HEK293 (cell line): ENCODE measurements at regions not wholly inside any gene's neighbourhood (a gene's known extent, or its start where the extent isn't known, plus 50 kb on each side); places are given as distances from the start of the nearest gene placed in this dataset.

Source experiments
- MZF1 ChIP-seq: fragments of 450-650 bp; formaldehyde crosslinking; IDR thresholded peaks from 2 replicates; pipeline ENCODE4 v1.5.1; 2017; ENCODE audit warnings: missing biosample characterization, missing genetic modification characterization, borderline replicate concordance
- ZFP37 ChIP-seq: fragments of 450-650 bp; formaldehyde crosslinking; IDR thresholded peaks from 2 replicates; pipeline ENCODE4 v1.5.1; 2016; ENCODE audit warnings: missing biosample characterization, missing genetic modification characterization
- ZNF114 ChIP-seq: fragments of 450-650 bp; formaldehyde crosslinking; IDR thresholded peaks from 2 replicates; pipeline ENCODE4 v1.5.0; 2017; ENCODE audit warnings: missing biosample characterization, missing genetic modification characterization
- ZNF184 ChIP-seq: fragments of 450-650 bp; IDR thresholded peaks from 2 replicates; pipeline ENCODE4 v1.5.1; 2018; ENCODE audit warnings: missing biosample characterization, mild to moderate bottlenecking, missing genetic modification characterization
- ZNF2 ChIP-seq: fragments of 450-650 bp; formaldehyde crosslinking; IDR thresholded peaks from 2 replicates; pipeline ENCODE4 v1.5.1; 2016; ENCODE audit warnings: missing biosample characterization, missing genetic modification characterization
- ZNF416 ChIP-seq: fragments of 450-650 bp; formaldehyde crosslinking; IDR thresholded peaks from 2 replicates; pipeline ENCODE4 v1.5.1; 2016; ENCODE audit warnings: missing biosample characterization, missing genetic modification characterization
- ZNF530 ChIP-seq: fragments of 450-650 bp; formaldehyde crosslinking; IDR thresholded peaks from 2 replicates; pipeline ENCODE4 v1.5.1; 2016; ENCODE audit warnings: low read depth, missing biosample characterization, missing genetic modification characterization
- ZNF664 ChIP-seq: fragments of 450-650 bp; formaldehyde crosslinking; IDR thresholded peaks from 2 replicates; pipeline ENCODE4 v1.5.1; 2016; ENCODE audit warnings: missing biosample characterization, missing genetic modification characterization
- ZNF677 ChIP-seq: fragments of 450-650 bp; IDR thresholded peaks from 2 replicates; pipeline ENCODE4 v1.5.0; 2018; ENCODE audit warnings: missing biosample characterization, mild to moderate bottlenecking, missing genetic modification characterization, moderate library complexity
- TF ChIP-seq, protein P1 (sequence below): fragments of 450-650 bp; formaldehyde crosslinking; IDR thresholded peaks from 2 replicates; pipeline ENCODE4 v1.5.1; 2016; ENCODE audit warnings: missing biosample characterization, missing genetic modification characterization, borderline replicate concordance
- TF ChIP-seq, protein P2 (sequence below): fragments of 450-650 bp; formaldehyde crosslinking; IDR thresholded peaks from 2 replicates; pipeline ENCODE4 v1.5.1; 2016; ENCODE audit warnings: missing biosample characterization, missing genetic modification characterization
- TF ChIP-seq, protein P3 (sequence below): fragments of 450-650 bp; formaldehyde crosslinking; conservative IDR thresholded peaks from 2 replicates; pipeline ENCODE4 v1.5.1; 2016; ENCODE audit warnings: low read depth, missing biosample characterization, missing genetic modification characterization
- TF ChIP-seq, protein P4 (sequence below): fragments of 450-650 bp; formaldehyde crosslinking; IDR thresholded peaks from 2 replicates; pipeline ENCODE4 v1.5.1; 2016; ENCODE audit warnings: missing biosample characterization, missing genetic modification characterization
- TF ChIP-seq, protein P5 (sequence below): fragments of 450-650 bp; formaldehyde crosslinking; IDR thresholded peaks from 2 replicates; pipeline ENCODE4 v1.5.0; 2017; ENCODE audit warnings: missing biosample characterization, missing genetic modification characterization, borderline replicate concordance
- TF ChIP-seq, protein P6 (sequence below): fragments of 450-650 bp; formaldehyde crosslinking; IDR thresholded peaks from 2 replicates; pipeline ENCODE4 v1.5.1; 2016; ENCODE audit warnings: missing biosample characterization, missing genetic modification characterization

DNA sequence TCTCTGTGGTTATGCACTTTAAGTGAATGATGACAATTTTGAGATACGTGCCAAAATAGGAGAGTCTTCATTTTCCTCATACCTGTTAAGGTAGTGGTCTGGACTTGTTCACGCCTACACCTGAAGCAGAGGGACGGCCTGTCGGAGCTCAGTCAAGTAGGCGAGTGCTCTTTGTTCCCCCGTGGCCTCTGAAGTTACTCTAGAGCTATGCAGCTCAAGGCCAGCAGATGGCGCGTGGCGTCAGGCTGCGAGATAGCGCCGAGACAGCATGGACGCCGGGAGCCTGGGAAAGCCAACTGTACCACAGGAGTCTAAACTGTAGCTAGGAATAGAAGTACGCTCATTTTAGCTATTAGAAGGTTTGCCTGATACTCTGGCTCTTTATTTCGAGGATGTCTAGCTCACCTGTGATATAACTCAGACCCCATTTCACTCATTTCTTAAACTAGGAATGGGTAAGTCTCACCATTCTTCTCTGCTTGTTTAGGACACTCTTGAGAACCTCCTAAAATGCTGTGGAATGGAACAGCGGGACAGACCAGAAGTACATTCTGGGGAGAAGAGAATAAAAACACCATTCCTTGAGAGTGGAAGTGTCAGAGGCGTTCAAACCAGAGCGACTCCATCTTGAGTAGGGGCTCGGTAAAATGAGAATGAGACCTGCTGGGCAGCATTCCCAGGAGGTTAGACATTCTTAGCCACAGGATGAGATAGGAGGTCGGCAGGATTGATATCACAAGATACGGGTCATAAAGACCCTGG is 267.4 kb upstream of the HMGA2 start (continued):
- TF ChIP-seq, protein P1, sequence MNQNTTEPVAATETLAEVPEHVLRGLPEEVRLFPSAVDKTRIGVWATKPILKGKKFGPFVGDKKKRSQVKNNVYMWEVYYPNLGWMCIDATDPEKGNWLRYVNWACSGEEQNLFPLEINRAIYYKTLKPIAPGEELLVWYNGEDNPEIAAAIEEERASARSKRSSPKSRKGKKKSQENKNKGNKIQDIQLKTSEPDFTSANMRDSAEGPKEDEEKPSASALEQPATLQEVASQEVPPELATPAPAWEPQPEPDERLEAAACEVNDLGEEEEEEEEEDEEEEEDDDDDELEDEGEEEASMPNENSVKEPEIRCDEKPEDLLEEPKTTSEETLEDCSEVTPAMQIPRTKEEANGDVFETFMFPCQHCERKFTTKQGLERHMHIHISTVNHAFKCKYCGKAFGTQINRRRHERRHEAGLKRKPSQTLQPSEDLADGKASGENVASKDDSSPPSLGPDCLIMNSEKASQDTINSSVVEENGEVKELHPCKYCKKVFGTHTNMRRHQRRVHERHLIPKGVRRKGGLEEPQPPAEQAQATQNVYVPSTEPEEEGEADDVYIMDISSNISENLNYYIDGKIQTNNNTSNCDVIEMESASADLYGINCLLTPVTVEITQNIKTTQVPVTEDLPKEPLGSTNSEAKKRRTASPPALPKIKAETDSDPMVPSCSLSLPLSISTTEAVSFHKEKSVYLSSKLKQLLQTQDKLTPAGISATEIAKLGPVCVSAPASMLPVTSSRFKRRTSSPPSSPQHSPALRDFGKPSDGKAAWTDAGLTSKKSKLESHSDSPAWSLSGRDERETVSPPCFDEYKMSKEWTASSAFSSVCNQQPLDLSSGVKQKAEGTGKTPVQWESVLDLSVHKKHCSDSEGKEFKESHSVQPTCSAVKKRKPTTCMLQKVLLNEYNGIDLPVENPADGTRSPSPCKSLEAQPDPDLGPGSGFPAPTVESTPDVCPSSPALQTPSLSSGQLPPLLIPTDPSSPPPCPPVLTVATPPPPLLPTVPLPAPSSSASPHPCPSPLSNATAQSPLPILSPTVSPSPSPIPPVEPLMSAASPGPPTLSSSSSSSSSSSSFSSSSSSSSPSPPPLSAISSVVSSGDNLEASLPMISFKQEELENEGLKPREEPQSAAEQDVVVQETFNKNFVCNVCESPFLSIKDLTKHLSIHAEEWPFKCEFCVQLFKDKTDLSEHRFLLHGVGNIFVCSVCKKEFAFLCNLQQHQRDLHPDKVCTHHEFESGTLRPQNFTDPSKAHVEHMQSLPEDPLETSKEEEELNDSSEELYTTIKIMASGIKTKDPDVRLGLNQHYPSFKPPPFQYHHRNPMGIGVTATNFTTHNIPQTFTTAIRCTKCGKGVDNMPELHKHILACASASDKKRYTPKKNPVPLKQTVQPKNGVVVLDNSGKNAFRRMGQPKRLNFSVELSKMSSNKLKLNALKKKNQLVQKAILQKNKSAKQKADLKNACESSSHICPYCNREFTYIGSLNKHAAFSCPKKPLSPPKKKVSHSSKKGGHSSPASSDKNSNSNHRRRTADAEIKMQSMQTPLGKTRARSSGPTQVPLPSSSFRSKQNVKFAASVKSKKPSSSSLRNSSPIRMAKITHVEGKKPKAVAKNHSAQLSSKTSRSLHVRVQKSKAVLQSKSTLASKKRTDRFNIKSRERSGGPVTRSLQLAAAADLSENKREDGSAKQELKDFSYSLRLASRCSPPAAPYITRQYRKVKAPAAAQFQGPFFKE (tag by site-specific recombination): no peak
- TF ChIP-seq ZNF664 (tag by site-specific recombination) (no peak), ZFP37 (0 out of 2 replicates have a peak, but pooled peaks have one; percentile 43), ZNF530 (tag by site-specific recombination) (no peak), MZF1 (tag by site-specific recombination) (no peak), ZNF677 (tag by site-specific recombination) (no peak), ZNF416 (tag by site-specific recombination) (no peak), ZNF114 (tag by site-specific recombination) (no peak), ZNF2 (tag by site-specific recombination) (peak; percentile 88; the same call in 1 of the 2 replicates), ZNF184 (tag by site-specific recombination) (no peak)
- TF ChIP-seq, protein P2, sequence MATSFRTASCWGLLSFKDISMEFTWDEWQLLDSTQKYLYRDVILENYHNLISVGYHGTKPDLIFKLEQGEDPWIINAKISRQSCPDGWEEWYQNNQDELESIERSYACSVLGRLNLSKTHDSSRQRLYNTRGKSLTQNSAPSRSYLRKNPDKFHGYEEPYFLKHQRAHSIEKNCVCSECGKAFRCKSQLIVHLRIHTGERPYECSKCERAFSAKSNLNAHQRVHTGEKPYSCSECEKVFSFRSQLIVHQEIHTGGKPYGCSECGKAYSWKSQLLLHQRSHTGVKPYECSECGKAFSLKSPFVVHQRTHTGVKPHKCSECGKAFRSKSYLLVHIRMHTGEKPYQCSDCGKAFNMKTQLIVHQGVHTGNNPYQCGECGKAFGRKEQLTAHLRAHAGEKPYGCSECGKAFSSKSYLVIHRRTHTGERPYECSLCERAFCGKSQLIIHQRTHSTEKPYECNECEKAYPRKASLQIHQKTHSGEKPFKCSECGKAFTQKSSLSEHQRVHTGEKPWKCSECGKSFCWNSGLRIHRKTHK (tag by site-specific recombination): no peak
- TF ChIP-seq, protein P3, sequence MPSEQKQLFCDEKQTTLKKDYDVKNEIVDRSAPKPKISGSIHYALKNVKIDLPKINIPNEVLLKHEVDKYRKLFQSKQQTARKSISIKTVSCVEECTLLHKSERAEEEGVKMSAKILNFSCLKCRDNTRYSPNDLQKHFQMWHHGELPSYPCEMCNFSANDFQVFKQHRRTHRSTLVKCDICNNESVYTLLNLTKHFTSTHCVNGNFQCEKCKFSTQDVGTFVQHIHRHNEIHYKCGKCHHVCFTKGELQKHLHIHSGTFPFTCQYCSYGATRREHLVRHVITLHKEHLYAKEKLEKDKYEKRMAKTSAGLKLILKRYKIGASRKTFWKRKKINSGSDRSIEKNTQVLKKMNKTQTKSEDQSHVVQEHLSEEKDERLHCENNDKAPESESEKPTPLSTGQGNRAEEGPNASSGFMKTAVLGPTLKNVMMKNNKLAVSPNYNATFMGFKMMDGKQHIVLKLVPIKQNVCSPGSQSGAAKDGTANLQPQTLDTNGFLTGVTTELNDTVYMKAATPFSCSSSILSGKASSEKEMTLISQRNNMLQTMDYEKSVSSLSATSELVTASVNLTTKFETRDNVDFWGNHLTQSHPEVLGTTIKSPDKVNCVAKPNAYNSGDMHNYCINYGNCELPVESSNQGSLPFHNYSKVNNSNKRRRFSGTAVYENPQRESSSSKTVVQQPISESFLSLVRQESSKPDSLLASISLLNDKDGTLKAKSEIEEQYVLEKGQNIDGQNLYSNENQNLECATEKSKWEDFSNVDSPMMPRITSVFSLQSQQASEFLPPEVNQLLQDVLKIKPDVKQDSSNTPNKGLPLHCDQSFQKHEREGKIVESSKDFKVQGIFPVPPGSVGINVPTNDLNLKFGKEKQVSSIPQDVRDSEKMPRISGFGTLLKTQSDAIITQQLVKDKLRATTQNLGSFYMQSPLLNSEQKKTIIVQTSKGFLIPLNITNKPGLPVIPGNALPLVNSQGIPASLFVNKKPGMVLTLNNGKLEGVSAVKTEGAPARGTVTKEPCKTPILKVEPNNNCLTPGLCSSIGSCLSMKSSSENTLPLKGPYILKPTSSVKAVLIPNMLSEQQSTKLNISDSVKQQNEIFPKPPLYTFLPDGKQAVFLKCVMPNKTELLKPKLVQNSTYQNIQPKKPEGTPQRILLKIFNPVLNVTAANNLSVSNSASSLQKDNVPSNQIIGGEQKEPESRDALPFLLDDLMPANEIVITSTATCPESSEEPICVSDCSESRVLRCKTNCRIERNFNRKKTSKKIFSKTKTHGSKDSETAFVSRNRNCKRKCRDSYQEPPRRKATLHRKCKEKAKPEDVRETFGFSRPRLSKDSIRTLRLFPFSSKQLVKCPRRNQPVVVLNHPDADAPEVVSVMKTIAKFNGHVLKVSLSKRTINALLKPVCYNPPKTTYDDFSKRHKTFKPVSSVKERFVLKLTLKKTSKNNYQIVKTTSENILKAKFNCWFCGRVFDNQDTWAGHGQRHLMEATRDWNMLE (tag by site-specific recombination): 0 out of 2 replicates have a peak, but pooled peaks have one; percentile 22
- TF ChIP-seq, protein P4, sequence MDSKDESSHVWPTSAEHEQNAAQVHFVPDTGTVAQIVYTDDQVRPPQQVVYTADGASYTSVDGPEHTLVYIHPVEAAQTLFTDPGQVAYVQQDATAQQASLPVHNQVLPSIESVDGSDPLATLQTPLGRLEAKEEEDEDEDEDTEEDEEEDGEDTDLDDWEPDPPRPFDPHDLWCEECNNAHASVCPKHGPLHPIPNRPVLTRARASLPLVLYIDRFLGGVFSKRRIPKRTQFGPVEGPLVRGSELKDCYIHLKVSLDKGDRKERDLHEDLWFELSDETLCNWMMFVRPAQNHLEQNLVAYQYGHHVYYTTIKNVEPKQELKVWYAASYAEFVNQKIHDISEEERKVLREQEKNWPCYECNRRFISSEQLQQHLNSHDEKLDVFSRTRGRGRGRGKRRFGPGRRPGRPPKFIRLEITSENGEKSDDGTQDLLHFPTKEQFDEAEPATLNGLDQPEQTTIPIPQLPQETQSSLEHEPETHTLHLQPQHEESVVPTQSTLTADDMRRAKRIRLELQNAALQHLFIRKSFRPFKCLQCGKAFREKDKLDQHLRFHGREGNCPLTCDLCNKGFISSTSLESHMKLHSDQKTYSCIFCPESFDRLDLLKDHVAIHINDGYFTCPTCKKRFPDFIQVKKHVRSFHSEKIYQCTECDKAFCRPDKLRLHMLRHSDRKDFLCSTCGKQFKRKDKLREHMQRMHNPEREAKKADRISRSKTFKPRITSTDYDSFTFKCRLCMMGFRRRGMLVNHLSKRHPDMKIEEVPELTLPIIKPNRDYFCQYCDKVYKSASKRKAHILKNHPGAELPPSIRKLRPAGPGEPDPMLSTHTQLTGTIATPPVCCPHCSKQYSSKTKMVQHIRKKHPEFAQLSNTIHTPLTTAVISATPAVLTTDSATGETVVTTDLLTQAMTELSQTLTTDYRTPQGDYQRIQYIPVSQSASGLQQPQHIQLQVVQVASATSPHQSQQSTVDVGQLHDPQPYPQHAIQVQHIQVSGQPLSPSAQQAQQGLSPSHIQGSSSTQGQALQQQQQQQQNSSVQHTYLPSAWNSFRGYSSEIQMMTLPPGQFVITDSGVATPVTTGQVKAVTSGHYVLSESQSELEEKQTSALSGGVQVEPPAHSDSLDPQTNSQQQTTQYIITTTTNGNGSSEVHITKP (tag by site-specific recombination): peak; percentile 81
- TF ChIP-seq, protein P5, sequence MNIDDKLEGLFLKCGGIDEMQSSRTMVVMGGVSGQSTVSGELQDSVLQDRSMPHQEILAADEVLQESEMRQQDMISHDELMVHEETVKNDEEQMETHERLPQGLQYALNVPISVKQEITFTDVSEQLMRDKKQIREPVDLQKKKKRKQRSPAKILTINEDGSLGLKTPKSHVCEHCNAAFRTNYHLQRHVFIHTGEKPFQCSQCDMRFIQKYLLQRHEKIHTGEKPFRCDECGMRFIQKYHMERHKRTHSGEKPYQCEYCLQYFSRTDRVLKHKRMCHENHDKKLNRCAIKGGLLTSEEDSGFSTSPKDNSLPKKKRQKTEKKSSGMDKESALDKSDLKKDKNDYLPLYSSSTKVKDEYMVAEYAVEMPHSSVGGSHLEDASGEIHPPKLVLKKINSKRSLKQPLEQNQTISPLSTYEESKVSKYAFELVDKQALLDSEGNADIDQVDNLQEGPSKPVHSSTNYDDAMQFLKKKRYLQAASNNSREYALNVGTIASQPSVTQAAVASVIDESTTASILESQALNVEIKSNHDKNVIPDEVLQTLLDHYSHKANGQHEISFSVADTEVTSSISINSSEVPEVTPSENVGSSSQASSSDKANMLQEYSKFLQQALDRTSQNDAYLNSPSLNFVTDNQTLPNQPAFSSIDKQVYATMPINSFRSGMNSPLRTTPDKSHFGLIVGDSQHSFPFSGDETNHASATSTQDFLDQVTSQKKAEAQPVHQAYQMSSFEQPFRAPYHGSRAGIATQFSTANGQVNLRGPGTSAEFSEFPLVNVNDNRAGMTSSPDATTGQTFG: no peak
- TF ChIP-seq, protein P6, sequence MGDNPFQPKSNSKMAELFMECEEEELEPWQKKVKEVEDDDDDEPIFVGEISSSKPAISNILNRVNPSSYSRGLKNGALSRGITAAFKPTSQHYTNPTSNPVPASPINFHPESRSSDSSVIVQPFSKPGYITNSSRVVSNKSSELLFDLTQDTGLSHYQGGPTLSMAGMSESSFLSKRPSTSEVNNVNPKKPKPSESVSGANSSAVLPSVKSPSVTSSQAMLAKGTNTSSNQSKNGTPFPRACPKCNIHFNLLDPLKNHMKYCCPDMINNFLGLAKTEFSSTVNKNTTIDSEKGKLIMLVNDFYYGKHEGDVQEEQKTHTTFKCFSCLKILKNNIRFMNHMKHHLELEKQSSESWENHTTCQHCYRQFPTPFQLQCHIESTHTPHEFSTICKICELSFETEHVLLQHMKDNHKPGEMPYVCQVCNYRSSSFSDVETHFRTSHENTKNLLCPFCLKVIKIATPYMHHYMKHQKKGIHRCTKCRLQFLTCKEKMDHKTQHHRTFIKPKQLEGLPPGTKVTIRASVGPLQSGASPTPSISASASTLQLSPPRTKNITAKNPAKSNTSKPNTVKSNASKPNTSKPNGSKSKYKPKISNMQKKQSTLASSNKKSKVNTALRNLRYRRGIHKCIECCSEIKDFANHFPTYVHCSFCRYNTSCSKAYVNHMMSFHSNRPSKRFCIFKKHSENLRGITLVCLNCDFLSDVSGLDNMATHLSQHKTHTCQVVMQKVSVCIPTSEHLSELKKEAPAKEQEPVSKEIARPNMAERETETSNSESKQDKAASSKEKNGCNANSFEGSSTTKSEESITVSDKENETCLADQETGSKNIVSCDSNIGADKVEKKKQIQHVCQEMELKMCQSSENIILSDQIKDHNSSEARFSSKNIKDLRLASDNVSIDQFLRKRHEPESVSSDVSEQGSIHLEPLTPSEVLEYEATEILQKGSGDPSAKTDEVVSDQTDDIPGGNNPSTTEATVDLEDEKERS (tag by site-specific recombination): no peak
